EL (cell line): ENCODE measurements at regions not wholly inside any gene's neighbourhood (a gene's known extent, or its start where the extent isn't known, plus 50 kb on each side); places are given as distances from the start of the nearest gene placed in this dataset.

Source experiments
- DNase-seq: peaks from one replicate; pipeline ENCODE4 v3.0.0-alpha.2; 2016

- no peak for DNase-seq
These were observed 233.3 kb downstream of the CTTN start for GRCh38 chr11:70631624-70632047.

- no peak for DNase-seq
These were observed 235.3 kb downstream of the CTTN start for GRCh38 chr11:70633610-70634009.

- no peak for DNase-seq
These were observed 238.3 kb downstream of the CTTN start for GRCh38 chr11:70636659-70637058.

- no peak for DNase-seq
These were observed 239.0 kb downstream of the CTTN start for GRCh38 chr11:70637186-70637800.

GRCh38 chr11:70637949-70638583, 239.7 kb downstream of the CTTN start:
- no peak for DNase-seq

GRCh38 chr11:70640408-70640807, 242.1 kb downstream of the CTTN start:
- no peak for DNase-seq

- DNase-seq, result no peak
These were observed 243.0 kb downstream of the CTTN start for GRCh38 chr11:70641369-70641768.

GRCh38 chr11:70642266-70642665, 243.9 kb downstream of the CTTN start:
- no peak for DNase-seq

- DNase-seq, result no peak
These were observed 245.3 kb downstream of the CTTN start for GRCh38 chr11:70643642-70644041.

- no peak for DNase-seq
These were observed 246.2 kb downstream of the CTTN start for GRCh38 chr11:70644343-70645060.

- DNase-seq, result no peak
These were observed 247.2 kb downstream of the CTTN start for GRCh38 chr11:70645537-70645936.

GRCh38 chr11:70646272-70647049, 248.1 kb downstream of the CTTN start:
- DNase-seq, result no peak

- no peak for DNase-seq
These were observed 249.1 kb downstream of the CTTN start for GRCh38 chr11:70647188-70648166.

- peak; percentile 32 for DNase-seq
These were observed 252.0 kb downstream of the CTTN start for GRCh38 chr11:70650075-70650909.

GRCh38 chr11:70651031-70651430, 252.7 kb downstream of the CTTN start:
- DNase-seq, result no peak

- DNase-seq, result no peak
These were observed 255.7 kb downstream of the CTTN start for GRCh38 chr11:70654016-70654415.

GRCh38 chr11:70655816-70656215, 257.5 kb downstream of the CTTN start:
- DNase-seq, result no peak

- no peak for DNase-seq
These were observed 257.9 kb downstream of the CTTN start for GRCh38 chr11:70656252-70656651.

- DNase-seq, result no peak
These were observed 261.9 kb downstream of the CTTN start for GRCh38 chr11:70660059-70660888.

- DNase-seq, result no peak
These were observed 262.5 kb downstream of the CTTN start for GRCh38 chr11:70660889-70661197.
